Uterus (tissue), 3 donors: ENCODE measurements at regions not wholly inside any gene's neighbourhood (a gene's known extent, or its start where the extent isn't known, plus 50 kb on each side); places are given as distances from the start of the nearest gene placed in this dataset.

Source experiments
- DNase-seq, 2 donors: peaks; one replicate each; pipeline ENCODE4 v3.0.0-alpha.2; 2019 to 2020
- H3K27ac ChIP-seq, 2 donors: fragments of 200-600 bp; sonication (generic); 1 replicate in 1 of 2; 2 replicates in 1 of 2; pipeline ENCODE4 v1.5.1; 2016 to 2018
- H3K27me3 ChIP-seq, 2 donors: fragments of 200-600 bp; sonication (generic); one replicate each; pipeline ENCODE4 v1.5.1; 2018 to 2019; ENCODE audit warnings: control low read depth in 1 of 2
- H3K36me3 ChIP-seq, 2 donors: fragments of 200-600 bp; sonication (generic); one replicate each; pipeline ENCODE4 v1.5.1; 2019; ENCODE audit warnings: control low read depth in 1 of 2
- H3K4me1 ChIP-seq, 2 donors: fragments of 200-600 bp; sonication (generic); one replicate each; pipeline ENCODE4 v1.5.1; 2018 to 2019; ENCODE audit warnings: control low read depth in 1 of 2
- H3K4me3 ChIP-seq, 2 donors: fragments of 200-600 bp; sonication (generic); 1 replicate in 1 of 2; 2 replicates in 1 of 2; pipeline ENCODE4 v1.5.1; 2018 to 2019; ENCODE audit warnings: mild to moderate bottlenecking in 1 of 2
- H3K9me3 ChIP-seq, 2 donors: fragments of 200-600 bp; sonication (generic); one replicate each; pipeline ENCODE4 v1.5.1; 2019; ENCODE audit warnings: control low read depth in 1 of 2
- POLR2A ChIP-seq, 2 donors: fragments of 450-650 bp; IDR thresholded peaks; one replicate each; pipeline ENCODE4 v1.6.1; 2016; ENCODE audit warnings: antibody characterized with exemption in 2 of 2, mild to moderate bottlenecking in 1 of 2, moderate library complexity in 1 of 2
- intact Hi-C: fragments of 100-400 bp; cut with DNase I; formaldehyde crosslinking; loops from one replicate; pipeline ENCODE4 v1.15.1; 2023; ENCODE audit warnings: low total_unique reads
- TF ChIP-seq, protein P1 (sequence below), 4 experiments: fragments of 200-600 bp in 2 of 4; fragments of 450-650 bp in 2 of 4; sonication (generic) in 2 of 4; IDR thresholded peaks; one replicate each; pipeline ENCODE4 v1.5.1; 2016 to 2019; ENCODE audit warnings: antibody characterized with exemption in 4 of 4, mild to moderate bottlenecking in 2 of 4, moderate library complexity in 1 of 4
- donor health status: DM: yes; HTN: yes; CAD: no.

DNA sequence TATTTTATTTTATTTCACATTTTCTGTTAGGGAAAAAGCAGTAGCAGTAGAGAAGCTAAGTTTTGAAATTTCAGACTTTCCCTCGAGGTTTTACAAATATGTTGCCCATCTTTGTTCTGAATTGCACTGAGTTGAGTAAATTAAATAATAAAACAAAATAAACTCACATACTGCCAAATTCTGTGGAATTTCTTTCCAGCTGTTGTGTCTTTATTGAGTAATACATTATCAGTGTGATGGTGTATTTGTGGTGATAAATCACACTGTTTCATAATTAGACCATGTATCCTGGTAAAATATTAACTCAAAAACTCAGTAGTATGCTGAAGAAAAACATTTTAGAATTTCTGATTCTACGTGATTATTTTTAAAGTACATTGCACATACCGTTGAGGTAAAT, 592.1 kb downstream of the SI start:
- H3K4me3 ChIP-seq: no peak overlapping the region
- H3K9me3 ChIP-seq: no peaks in the 10 kb centered on the region
- no peaks in the 10 kb centered on the region for H3K36me3 ChIP-seq
- no peaks in the 10 kb centered on the region for H3K4me1 ChIP-seq
- no peak overlapping the region for H3K27ac ChIP-seq
- no peaks in the 10 kb centered on the region for H3K27me3 ChIP-seq
- DNase-seq: no peak
- intact Hi-C loops: no loop called here
- TF ChIP-seq, protein P1, sequence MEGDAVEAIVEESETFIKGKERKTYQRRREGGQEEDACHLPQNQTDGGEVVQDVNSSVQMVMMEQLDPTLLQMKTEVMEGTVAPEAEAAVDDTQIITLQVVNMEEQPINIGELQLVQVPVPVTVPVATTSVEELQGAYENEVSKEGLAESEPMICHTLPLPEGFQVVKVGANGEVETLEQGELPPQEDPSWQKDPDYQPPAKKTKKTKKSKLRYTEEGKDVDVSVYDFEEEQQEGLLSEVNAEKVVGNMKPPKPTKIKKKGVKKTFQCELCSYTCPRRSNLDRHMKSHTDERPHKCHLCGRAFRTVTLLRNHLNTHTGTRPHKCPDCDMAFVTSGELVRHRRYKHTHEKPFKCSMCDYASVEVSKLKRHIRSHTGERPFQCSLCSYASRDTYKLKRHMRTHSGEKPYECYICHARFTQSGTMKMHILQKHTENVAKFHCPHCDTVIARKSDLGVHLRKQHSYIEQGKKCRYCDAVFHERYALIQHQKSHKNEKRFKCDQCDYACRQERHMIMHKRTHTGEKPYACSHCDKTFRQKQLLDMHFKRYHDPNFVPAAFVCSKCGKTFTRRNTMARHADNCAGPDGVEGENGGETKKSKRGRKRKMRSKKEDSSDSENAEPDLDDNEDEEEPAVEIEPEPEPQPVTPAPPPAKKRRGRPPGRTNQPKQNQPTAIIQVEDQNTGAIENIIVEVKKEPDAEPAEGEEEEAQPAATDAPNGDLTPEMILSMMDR (IDR thresholded peaks at IDR 0.05): no peak
- TF ChIP-seq POLR2A (IDR thresholded peaks at IDR 0.05): no peak

DNA sequence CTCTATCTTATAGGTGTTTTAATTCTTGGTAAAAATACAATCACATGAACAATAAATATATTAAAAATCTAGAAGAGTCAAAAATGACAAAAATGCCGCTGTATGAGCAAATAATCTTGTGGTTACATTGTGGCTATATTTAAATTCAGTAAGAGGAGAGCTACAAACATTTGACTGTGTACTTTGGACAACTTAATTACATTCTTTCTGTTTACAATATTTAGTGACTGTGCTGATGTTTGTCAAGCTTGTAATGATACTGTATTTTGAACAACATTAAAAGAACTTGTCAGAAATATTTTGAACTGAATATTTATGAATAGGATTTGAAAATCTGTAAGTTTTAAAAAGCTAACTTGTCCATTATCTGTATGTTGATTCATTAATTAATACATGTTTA, 598.3 kb downstream of the SI start:
- no peaks in the 10 kb centered on the region for H3K4me1 ChIP-seq
- no peak for TF ChIP-seq POLR2A (IDR thresholded peaks at IDR 0.05)
- TF ChIP-seq, protein P1 (IDR thresholded peaks at IDR 0.05): no peak
- no peaks in the 10 kb centered on the region for H3K27me3 ChIP-seq
- DNase-seq: no peak
- no peak overlapping the region for H3K27ac ChIP-seq
- no peak overlapping the region for H3K4me3 ChIP-seq
- no peaks in the 10 kb centered on the region for H3K36me3 ChIP-seq
- H3K9me3 ChIP-seq: no peaks in the 10 kb centered on the region
- intact Hi-C loops: no loop called here

DNA sequence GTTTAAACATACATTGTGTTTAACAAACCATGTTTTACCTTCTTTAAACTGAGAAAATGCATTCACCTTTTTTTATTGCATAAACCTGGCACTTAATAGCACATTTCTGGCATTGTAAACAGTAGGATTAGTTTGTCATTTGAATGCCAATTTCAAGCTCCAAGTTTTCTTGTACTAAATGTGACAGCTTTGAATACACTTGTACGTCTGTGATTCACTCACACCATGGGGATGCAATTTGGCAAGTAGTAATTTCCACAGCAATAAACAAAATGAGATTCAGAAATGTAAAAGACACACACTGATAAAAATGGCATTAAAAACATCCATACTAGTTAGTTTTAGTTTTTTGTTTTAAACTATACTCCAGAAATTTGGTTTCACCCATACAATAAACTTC, 598.9 kb downstream of the SI start:
- no peak for TF ChIP-seq POLR2A (IDR thresholded peaks at IDR 0.05)
- TF ChIP-seq, protein P1 (IDR thresholded peaks at IDR 0.05): no peak
- intact Hi-C loops: no loop called here

DNA sequence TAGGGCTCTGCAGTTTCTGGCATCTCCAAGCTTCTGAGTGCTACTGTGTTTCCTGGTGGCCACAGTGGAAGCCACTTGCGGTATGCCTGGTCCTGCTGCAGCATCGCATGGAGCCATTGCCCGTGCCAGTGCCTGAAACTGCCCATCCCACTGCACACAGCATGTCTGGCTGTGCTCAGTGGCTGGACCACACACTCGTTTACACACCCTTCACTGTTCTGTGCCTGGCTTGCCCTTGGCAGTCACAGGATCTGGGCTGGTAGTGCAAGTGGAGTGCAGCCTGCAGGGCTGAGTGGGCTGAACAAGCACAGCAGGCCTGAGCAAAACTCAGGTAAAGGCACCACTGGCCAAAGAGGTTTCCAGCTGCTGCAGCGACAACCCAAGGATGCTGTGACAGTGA, 600.0 kb downstream of the SI start:
- no peak for TF ChIP-seq POLR2A (IDR thresholded peaks at IDR 0.05)
- TF ChIP-seq, protein P1 (IDR thresholded peaks at IDR 0.05): no peak
- intact Hi-C loops: no loop called here
- no peaks in the 10 kb centered on the region for H3K27me3 ChIP-seq
- no peaks in the 10 kb centered on the region for H3K9me3 ChIP-seq
- no peak overlapping the region for H3K4me3 ChIP-seq
- no peaks in the 10 kb centered on the region for H3K4me1 ChIP-seq
- no peak overlapping the region for H3K27ac ChIP-seq
- no peaks in the 10 kb centered on the region for H3K36me3 ChIP-seq
- DNase-seq: no peak

More for the DNA sequence above, 598.9 kb downstream of the SI start:
- Histone ChIP-seq H3K36me3 (no peaks in the 10 kb centered on the region), H3K27me3 (no peaks in the 10 kb centered on the region), H3K4me3 (no peak overlapping the region), H3K27ac (no peak overlapping the region), H3K9me3 (no peaks in the 10 kb centered on the region), H3K4me1 (no peaks in the 10 kb centered on the region)
- DNase-seq: no peak

DNA sequence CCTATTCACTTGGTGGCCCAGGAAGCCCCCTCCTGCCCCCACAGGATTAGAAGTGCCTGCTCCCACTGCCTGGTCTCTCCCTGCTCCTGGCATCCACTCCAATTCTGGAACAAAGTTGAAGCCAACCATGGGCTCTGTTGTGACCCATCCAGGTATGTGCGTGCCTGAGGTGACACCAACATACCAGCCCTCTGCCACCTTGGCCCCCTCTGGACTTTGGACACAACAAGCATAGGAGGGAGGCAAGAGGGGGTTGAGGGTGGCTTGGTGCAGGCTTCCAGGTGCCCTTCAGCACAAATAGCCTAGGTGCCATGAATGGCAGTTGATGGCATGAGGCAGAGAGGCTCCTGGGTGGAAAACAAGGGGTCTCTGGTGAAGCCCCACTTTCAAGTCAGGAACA, 600.9 kb downstream of the SI start:
- no peak for DNase-seq
- no peaks in the 10 kb centered on the region for H3K36me3 ChIP-seq
- intact Hi-C loops: no loop called here

More for the DNA sequence above, 600.9 kb downstream of the SI start:
- Histone ChIP-seq H3K4me3 (no peak overlapping the region), H3K9me3 (no peaks in the 10 kb centered on the region), H3K27ac (no peak overlapping the region), H3K4me1 (no peaks in the 10 kb centered on the region), H3K27me3 (no peaks in the 10 kb centered on the region)
- no peak for TF ChIP-seq POLR2A (IDR thresholded peaks at IDR 0.05)
- TF ChIP-seq, protein P1 (IDR thresholded peaks at IDR 0.05): no peak
